Ectodermal cell (in vitro differentiated cells): ENCODE measurements at regions not wholly inside any gene's neighbourhood (a gene's known extent, or its start where the extent isn't known, plus 50 kb on each side); places are given as distances from the start of the nearest gene placed in this dataset.

Experiments
- H3K27ac ChIP-seq: 2 replicates; pipeline ENCODE4 v1.7.0; 2013; ENCODE audit warnings: mild to moderate bottlenecking, low read depth, low read length; ENCODE audit not compliant: insufficient read depth, poor library complexity, severe bottlenecking
- H3K27me3 ChIP-seq: 2 replicates; pipeline ENCODE4 v1.7.0; 2013; ENCODE audit warnings: mild to moderate bottlenecking, low read length; ENCODE audit not compliant: insufficient read depth, control insufficient read depth, poor library complexity, severe bottlenecking
- H3K36me3 ChIP-seq: one replicate; pipeline ENCODE4 v1.7.0; 2013; ENCODE audit warnings: low read length; ENCODE audit not compliant: control insufficient read depth, insufficient read depth
- H3K4me1 ChIP-seq: one replicate; pipeline ENCODE4 v1.7.0; 2013; ENCODE audit warnings: low read length; ENCODE audit not compliant: control insufficient read depth, insufficient read depth
- H3K4me3 ChIP-seq: 2 replicates; pipeline ENCODE4 v1.7.0; 2013; ENCODE audit warnings: low read depth, low read length, control low read depth; ENCODE audit not compliant: insufficient read depth
- H3K9me3 ChIP-seq: 2 replicates; pipeline ENCODE4 v1.7.0; 2013; ENCODE audit warnings: mild to moderate bottlenecking, low read length, moderate library complexity; ENCODE audit not compliant: control insufficient read depth
- WGBS, 2 experiments: methylation state at CpG; one replicate each; pipeline ENCODE4 v1.1.7; 2013; ENCODE audit warnings: missing lambda C conversion rate in 2 of 2; 5-methylcytosine and 5-hydroxymethylcytosine counted together

DNA sequence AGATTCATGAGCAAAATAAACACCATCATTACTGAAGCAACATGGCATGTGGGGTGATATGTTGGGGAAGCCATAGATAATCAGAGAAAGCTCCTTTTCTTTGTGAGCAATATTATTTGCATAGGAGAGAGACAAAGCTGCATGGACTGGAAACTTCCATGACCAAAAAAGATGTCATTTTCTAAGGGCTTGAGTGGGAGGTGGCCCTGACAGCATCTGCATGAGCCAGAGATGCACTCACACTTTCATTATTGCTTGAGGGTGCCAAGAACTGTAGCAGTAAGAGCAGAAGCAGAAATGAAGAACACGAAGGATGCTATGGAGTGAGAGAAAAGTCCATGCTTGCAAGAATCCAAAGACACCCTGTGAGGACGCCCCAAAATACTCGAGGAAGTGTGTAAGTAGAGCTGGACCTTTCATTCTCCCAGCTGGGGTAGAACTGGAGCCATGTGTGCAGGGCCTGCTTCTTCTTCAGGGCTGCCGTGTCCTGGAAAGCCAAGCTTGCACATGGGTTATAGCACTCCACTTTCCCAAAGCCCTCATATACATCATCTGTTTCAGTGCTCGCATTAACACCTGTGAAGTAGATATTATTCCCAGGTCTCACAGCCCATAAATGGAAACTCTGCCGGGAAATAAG, 851.2 kb downstream of the DHX35 start:
- Histone ChIP-seq H3K27me3 (no peaks in the 10 kb centered on the region), H3K27ac (no peak overlapping the region), H3K36me3 (no peaks in the 10 kb centered on the region), H3K4me1 (no peaks in the 10 kb centered on the region), H3K9me3 (no peaks in the 10 kb centered on the region), H3K4me3 (no peak overlapping the region)
- WGBS, 2 experiments = 97 to 98% methylated on average over 6 of the region's 6 CpGs

DNA sequence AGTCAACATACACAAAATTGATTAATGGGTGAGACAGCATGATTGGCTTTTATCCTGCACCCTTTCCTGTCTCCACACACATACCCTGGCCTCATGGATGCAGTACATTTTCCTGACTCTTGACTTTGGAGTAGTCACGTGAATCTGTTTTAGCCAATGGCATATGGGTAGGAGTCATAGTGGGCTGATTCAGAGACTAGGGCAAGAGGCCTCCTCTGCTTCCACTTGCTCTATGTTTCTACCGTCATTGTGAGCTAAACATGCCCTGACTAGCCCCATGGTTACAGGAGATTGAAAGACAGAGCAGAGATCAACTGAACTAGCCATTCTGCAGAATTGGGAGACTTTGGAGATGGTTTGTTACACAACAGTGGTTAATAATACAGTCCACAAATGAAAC, 850.0 kb downstream of the DHX35 start:
- no peaks in the 10 kb centered on the region for H3K27me3 ChIP-seq
- WGBS, 2 experiments = 90 to 96% methylated on average over 2 of the region's 2 CpGs
- H3K36me3 ChIP-seq = no peaks in the 10 kb centered on the region
- no peaks in the 10 kb centered on the region for H3K4me1 ChIP-seq
- no peak overlapping the region for H3K27ac ChIP-seq
- no peaks in the 10 kb centered on the region for H3K9me3 ChIP-seq
- H3K4me3 ChIP-seq = no peak overlapping the region

DNA sequence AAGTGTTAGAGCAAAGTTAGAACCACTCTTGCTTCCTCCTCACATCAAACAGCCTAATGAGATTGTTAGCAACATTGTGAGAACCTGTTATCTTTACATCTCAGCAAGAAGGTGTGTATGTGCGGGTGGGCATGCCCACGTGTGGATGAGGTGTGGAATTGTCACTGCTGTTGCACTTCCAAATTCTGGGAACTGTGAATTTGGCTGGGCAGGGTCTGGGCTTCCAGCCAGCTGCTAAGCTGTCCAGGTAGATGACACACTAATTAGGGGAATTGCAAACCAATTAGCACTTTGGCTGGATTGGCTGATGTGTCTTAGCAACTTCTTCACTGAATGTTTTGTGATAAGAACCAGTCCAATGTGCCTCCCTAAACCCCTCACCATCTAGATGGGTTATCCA, 848.2 kb downstream of the DHX35 start:
- no peaks in the 10 kb centered on the region for H3K27me3 ChIP-seq

DNA sequence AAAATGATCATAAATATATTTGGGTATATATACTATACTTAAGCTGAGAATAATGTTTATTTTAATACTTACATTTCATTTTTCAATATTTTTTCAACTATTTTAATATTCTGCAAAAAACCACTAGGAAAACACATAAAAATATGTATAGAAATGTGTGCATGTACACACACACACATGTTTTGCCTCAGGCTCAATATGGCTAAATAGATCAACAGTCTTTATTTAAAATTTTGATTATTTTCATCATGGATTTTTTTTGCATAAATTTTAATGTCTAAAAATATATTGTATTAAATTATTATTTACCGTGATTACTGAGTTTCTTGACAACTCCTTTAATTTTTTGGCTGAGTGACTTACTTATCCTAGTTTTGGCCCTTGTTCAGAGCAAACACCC, 846.5 kb downstream of the DHX35 start:
- Histone ChIP-seq H3K4me3 (no peak overlapping the region), H3K9me3 (no peaks in the 10 kb centered on the region), H3K27ac (no peak overlapping the region), H3K4me1 (no peaks in the 10 kb centered on the region), H3K27me3 (no peaks in the 10 kb centered on the region), H3K36me3 (no peaks in the 10 kb centered on the region)
- 83 to 88% methylated on average over 1 of the region's 1 CpG for WGBS, 2 experiments

More for the DNA sequence above, 848.2 kb downstream of the DHX35 start:
- H3K9me3 ChIP-seq = no peaks in the 10 kb centered on the region
- no peak overlapping the region for H3K4me3 ChIP-seq
- H3K27ac ChIP-seq = no peak overlapping the region
- no peaks in the 10 kb centered on the region for H3K36me3 ChIP-seq
- WGBS, 2 experiments = 90 to 93% methylated on average over 2 of the region's 2 CpGs
- H3K4me1 ChIP-seq = no peaks in the 10 kb centered on the region

DNA sequence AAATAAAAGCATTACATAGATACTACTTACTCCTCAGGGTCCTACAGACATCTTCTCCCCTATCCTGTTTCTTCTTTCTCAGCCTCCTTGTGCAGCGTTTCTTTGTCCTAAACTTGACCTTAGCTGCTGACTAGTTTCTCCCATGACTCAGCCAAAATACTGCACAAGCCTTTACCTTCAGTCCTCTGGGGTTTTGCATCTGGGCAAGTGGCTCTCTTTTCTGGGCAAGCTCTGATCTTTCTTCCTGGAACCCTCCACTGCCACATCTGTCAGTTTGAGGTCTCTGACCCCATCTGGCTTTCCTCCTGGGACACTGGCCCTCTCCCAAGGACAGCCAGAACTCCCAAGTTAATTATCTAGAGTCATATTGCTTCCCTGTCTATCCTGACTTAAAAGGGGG, 838.4 kb downstream of the DHX35 start:
- Histone ChIP-seq H3K27me3 (no peaks in the 10 kb centered on the region), H3K9me3 (no peaks in the 10 kb centered on the region), H3K36me3 (no peaks in the 10 kb centered on the region), H3K4me1 (no peaks in the 10 kb centered on the region), H3K4me3 (no peak overlapping the region), H3K27ac (no peak overlapping the region)
- WGBS, 2 experiments = 83% methylated on average over 1 of the region's 1 CpG

DNA sequence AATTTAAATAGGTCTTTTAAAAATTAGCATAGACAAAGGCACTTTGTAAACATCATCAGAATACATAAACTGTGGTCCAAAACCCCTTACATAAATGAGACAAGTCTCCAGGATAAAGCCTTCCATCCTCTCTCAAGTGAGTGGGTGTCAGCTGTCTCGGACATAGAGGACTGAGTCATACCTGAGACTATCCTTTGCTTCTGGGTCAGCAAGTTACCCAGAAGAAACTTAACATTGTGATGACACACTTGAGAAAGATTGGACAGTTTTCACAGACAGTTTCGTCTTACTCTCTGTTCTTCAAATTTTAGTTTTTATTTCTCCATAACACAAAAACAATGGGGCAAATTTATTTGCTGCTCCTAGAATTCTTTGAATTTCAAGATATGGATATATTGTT, 838.0 kb downstream of the DHX35 start:
- no peaks in the 10 kb centered on the region for H3K9me3 ChIP-seq
- no peaks in the 10 kb centered on the region for H3K27me3 ChIP-seq
- no peaks in the 10 kb centered on the region for H3K36me3 ChIP-seq
- no peak overlapping the region for H3K4me3 ChIP-seq
- H3K4me1 ChIP-seq = no peaks in the 10 kb centered on the region
- no peak overlapping the region for H3K27ac ChIP-seq
- 48 to 50% methylated on average over 2 of the region's 2 CpGs for WGBS, 2 experiments

DNA sequence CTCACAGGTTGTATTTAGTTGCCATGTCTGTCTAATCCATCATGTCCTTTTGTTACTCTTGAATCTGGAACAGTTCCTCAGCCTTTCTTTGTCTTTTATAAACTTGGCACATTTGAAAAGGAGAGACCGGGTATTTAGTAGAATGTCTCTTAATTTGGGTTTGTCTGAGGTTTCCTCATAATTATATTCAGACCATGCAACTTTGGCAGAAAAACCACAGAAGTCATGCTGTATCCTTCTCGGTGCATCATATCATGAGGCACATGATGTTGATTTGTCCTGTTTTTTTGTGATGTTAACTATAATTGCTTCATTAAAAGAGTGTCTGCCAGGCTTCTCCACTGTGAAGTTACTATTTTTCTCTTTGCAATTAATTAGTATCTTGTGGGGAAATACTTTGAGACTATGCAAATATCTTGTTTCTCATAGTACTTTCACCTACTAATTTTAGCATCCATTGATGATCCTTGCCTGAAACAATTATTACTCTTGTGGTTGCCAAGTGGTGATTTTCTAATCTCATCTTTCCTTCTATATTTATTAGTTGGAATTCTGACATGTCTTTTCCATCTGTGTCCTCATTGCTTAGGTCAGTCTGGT, 837.3 kb downstream of the DHX35 start:
- H3K4me3 ChIP-seq = no peak overlapping the region

DNA sequence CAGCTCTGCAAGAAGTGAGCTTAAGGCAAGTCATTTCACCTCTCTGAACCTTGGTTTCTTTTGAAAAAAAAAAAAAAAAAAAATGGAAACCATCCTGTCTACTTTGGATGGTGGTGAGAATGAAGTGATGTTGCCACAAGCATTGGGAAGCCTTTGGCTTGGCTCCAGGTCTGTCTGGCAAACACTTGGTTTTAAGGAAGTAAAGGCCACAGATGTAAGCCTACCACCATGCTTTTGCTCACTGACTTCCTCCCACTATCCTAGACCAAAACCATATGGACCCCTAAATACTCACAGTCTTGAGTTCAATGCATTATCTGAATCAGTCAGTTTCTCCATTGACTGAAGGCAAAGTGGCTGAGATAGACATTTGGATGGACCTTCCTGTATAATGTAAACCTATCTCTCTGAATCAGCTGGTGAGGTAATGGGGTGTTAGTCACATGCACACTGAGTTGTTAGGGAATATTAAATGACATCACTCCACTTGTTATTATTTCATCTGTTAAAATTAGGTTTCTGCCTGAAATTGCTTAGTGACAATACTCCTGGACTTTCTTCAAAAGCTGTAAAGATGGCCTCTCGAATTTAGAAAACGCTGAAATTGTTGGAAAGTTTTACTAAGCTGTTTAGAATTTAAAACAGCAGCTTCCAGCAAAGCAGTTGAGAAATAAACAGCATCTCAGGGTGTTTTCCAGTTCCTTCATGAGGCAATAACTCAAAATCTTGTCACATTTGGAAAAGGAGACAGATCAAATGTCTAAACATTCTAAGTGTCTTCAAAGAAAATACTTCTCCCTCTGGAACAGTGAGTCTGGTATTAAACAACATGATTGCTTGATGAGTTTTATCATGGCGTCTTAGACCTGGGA, 833.5 kb downstream of the DHX35 start:
- Histone ChIP-seq H3K36me3 (no peaks in the 10 kb centered on the region), H3K9me3 (no peaks in the 10 kb centered on the region), H3K4me1 (no peaks in the 10 kb centered on the region), H3K27me3 (no peaks in the 10 kb centered on the region), H3K27ac (no peak overlapping the region), H3K4me3 (no peak overlapping the region)
- 86 to 98% methylated on average over 3 of the region's 3 CpGs for WGBS, 2 experiments

More for the DNA sequence above, 837.3 kb downstream of the DHX35 start:
- H3K27ac ChIP-seq = no peak overlapping the region
- WGBS, 2 experiments = 86 to 100% methylated on average over 2 of the region's 2 CpGs
- no peaks in the 10 kb centered on the region for H3K27me3 ChIP-seq
- no peaks in the 10 kb centered on the region for H3K4me1 ChIP-seq
- no peaks in the 10 kb centered on the region for H3K36me3 ChIP-seq
- H3K9me3 ChIP-seq = no peaks in the 10 kb centered on the region

DNA sequence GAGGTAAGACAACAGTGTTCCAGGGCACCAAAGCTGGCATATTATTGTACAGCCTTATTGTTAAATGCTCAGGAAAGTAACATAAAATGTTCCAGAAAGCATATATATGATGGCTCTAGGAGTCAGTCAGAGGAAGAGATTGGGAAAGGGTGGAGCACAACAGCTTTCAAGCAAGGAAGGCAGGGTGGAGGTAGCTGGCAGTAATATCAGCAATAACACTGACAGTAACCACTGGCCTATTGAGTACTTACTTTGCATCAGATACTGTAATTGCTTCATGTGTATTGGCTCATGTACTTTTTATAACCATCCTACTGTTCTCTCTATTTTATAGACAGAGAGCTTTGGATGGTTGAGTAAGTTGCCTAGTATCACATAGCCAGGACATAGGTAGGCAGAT, 830.2 kb downstream of the DHX35 start:
- H3K27me3 ChIP-seq = no peaks in the 10 kb centered on the region
- H3K4me1 ChIP-seq = no peaks in the 10 kb centered on the region
- H3K9me3 ChIP-seq = no peaks in the 10 kb centered on the region

DNA sequence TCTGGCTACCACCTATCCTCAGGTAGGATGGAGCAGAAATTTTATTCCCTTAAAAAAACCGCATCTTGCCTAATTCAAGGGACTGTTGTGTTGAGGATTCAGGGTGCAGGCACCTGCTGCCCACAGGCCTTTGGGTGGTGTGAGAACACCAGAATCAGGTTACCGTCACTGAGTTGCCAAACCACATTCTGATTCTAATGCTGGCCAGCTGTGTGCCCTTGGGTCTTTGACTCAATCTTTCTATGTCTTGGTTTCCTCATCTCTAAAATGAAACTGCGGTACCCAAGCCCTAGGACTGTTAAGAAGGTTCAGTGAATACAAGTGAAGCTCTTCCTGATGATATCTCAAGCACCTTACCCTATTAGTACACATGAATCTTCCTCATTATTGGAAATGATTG, 827.3 kb downstream of the DHX35 start:
- Histone ChIP-seq H3K36me3 (no peaks in the 10 kb centered on the region), H3K4me1 (no peaks in the 10 kb centered on the region), H3K27ac (no peak overlapping the region), H3K27me3 (no peaks in the 10 kb centered on the region), H3K4me3 (no peak overlapping the region), H3K9me3 (no peaks in the 10 kb centered on the region)
- WGBS, 2 experiments = 90 to 96% methylated on average over 3 of the region's 3 CpGs

More for the DNA sequence above, 830.2 kb downstream of the DHX35 start:
- Histone ChIP-seq H3K27ac (no peak overlapping the region), H3K4me3 (no peak overlapping the region), H3K36me3 (no peaks in the 10 kb centered on the region)
